ENCODE measurements at regions not wholly inside any gene's neighbourhood (a gene's known extent, or its start where the extent isn't known, plus 50 kb on each side); places are given as distances from the start of the nearest gene placed in this dataset.
"Not testable (repeated sequence)": the region's sequence is repeated elsewhere in the genome, so short reads cannot be mapped to it uniquely, and the experiment has no call there.

DNA sequence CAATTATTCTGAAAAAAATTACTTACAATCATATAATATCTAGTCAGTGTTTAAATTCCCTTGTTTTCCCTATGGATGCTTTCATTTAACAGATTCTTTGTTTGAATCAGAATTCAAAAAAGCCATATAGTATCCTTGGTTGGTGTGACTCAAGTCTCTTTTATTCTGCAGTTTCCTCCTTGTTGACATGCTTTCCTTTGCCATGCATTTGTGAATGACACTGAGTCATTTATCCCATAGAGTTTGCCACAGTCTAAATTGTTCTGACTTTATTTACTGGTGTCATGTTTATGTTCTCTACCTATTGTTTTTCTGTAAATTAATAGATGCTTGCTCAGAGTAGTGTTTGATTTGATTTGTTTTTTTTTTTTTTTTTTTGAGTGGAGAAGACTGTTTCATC, 893.8 kb upstream of the SLC10A2 start:
- DNase-seq, result no peak

DNA sequence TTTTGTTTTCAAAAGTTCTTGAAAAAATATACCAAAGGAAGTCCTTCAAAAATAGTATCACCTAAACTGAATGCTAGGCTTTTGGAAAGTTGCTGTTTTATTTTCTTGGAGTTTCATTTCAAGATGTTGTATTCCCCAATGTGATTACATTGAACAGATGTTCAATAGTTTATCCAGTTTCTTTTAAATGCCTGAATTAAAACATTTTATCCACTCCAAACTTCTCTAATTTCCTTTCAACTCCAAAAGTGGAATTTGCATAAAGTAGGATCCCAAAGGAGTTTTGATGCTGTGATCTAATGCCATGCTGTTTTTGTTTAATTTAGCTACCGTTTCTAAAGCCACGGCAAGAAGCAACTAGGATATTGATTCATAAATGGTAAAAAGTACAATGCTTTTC, 892.5 kb upstream of the SLC10A2 start:
- DNase-seq, result no peak

DNA sequence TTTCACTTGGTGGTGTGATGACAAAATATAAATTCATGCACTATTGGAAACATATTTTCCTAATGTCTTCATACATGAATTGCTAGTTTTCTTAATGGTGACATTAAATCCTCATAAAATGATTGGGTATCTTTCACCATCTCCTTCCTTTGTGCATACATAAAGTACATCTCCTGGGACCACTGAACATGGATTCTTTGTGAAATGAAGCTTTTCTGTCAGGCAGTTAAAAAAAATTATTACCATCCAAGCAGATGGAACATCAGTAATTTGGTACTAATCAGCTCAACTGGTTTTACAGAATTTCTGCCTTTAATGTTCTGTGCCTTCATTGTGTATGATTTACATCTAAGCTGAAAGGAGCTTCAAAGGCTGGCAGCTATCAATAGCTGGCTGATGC, 891.7 kb upstream of the SLC10A2 start:
- DNase-seq, result no peak

DNA sequence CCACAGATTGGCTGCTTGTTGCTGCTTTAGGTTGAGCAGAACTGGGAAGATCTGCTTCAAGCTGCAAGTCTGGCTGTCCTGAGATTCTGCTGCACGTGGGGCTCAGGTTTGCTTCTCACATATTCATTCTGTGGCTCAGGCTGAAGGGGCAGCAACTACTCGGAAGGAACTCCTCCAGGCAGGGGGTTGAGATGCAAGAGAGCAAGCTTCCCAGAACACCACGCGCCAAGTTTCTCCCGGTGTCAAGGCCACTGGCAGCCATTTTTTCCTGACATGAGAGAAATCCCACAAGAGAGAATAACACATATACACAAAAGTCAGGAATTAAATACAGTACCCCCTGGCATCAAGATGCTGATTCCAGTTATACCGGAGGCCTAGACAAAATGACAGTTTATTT, 887.6 kb upstream of the SLC10A2 start:
- DNase-seq, result no peak

DNA sequence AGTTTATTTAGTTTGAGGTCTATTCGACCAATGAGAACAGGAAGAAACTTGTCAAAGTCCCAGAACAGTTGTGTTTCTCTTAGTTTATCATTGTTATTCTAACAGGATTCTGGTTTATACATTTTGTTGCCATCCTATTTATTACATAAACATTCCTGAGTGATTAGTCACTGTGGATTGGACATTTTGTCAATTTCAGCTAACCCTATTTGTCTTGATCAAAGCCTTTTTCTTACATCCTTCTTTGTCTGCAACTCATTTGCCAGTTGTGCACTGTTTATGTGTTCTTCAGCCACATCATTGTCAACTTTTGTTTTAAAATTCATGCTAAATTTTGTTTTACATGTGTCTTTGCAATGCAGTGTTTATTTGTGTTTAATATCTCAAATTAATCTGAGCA, 886.0 kb upstream of the SLC10A2 start:
- DNase-seq, result no peak

DNA sequence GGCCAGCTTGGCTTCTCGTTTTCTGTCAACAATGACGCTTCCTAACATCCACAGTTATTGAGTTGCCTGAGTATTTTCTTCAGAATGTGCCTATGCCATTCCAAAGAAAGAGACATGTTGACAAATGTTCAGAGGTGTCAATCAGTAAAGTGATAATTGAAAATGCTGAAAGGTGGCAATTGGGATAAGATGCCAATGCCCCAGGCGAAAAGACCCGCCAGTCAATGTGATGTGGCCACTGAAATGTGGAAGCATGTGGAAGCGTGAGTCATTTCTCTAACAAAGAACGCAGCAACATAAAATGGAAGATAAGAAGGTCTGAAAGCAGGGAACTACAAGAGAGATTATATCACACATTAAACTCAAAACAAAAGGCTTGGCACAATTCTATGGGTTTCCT, 882.2 kb upstream of the SLC10A2 start:
- DNase-seq, result no peak

DNA sequence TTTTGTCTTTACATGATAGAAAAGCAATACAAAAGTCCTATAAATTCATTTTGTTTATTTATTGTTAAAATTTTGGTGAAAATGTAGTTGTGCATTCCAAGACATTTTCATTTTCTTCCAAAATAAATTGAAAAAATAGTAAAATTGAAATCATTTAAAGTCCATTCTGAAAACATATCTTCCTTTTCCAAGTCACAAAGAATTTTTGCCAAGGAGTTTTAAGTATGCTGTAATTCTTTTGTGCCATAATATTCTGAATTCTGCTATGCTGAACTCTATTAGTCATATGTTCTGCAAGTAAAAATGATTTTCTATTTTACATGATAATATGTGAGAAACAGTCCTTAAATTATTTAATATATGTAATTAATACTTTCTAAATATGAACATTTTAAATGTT, 879.6 kb upstream of the SLC10A2 start:
- no peak for DNase-seq

DNA sequence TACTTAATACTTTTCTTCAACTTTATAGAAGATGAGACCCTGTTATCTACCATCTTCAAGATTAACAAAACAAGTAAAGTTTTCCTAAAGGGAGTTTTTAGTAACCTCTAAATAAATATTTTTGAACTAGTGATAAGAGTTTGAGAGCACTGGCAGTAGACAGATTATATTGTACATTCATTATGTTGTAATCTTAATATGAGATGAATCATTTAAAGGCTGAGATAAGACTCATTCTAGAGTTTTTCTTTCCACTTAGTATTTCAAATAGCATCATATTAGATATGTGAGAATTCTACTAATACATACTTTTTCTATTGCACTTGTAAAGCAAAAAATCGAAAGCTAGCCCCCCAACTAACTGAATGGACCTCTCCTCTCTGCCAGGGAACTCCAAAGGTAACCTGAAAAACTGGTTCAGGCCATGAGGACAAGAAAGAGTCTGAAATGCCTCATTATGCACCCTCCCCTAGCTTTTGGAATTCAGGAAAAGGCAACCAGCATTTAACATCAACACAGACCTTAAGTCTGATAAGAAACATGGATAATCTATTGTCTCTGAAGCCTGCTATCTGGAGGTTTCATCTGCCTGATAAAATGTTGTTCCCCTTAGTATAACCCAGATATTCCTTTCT, 875.4 kb upstream of the SLC10A2 start:
- no peak for DNase-seq

DNA sequence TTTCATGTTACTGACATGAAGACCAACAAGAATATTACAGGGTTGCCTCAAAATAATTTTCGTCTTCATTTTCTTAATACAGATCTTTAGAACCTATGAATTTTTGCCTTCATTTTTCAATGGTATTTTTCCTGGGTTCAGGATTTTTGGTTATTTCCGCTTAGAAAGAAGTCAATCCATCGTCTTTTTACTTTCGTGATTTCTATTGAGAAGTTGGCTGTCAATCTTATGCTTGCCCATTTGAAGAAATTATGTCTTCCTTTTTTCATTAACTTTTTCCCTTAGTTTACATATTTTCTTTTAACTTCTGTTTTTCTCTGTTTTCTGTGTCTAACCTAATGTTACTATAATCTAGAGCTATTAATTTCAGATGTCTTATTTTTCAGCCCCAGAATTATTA, 868.9 kb upstream of the SLC10A2 start:
- DNase-seq, result no peak

DNA sequence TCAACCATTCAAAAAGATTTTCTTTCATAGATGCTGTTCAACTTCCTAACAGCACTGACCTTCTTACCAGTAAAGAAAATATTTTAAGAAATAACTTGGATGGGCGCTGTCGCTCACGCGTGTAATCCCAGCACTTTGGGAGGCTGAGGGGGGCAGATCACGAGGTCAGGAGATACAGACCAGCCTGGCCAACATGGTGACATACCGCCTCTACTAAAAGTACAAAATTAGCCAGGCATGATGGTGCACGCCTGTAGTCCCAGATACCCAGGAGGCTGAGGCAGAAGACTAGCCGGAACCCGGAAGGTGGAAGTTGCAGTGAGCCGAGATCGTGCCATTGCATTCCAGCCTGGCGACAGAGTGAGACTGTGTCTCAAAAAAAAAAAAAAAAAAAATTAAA, 865.7 kb upstream of the SLC10A2 start:
- no peak for DNase-seq

DNA sequence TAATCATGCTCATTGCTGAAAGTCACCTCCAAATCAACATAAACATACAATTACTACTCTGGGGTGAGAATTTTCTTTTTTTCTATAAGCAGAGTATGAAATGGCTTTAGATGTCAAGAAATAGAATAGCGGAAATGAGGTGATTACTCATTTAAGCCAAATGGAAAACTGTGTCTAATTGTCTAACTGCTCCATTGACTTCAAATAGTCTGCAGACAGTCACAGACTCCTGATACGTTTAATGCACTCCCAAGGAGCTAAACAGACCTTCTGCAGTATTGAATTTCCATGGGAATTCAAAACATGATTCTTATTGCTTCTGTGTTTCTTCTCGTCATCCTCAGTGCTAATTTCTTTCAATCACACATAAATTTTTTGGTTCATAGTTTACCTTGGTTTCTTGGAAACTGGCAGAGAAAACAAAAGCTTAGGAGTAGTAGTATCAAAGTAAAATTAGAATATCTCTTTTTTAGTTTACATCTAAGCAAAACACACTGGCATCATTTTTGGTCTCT, 865.2 kb upstream of the SLC10A2 start:
- DNase-seq, result no peak

DNA sequence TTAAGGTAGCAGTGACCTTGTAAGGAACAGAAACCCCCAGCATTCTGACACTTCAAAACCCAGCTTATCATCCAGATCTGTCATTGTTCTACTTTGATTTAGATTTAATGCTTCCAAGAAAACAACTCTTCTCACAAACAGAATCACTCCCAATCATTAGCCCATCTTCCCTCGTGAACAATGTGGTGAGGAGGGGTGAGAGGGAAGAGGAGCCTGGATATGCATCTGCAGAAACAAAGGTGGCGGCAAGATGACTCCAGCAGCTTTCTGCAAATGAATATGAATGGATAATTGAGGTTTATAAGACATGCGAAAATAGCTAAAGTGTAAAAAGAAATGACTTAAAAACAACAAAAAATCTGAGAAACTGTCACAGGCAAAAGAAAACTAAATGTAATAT, 859.9 kb upstream of the SLC10A2 start:
- DNase-seq, result no peak

DNA sequence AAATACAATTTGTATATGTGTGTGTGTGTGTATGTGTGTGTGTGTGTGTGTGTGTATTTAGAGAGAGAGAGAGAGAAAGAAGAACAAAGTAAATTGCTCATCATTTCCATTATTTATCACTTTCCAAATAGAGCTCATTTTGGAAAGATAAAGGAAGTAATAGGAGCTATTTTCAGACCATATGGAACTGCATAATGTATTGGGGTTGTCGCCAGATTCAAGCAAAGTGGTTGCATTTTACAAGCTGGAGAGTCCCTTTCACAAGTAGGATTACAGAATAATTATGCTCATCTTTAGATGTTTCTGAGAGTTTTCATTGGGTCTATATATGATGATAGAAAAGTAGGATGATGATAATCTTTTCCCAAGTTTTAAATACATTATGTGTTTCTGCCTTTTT, 842.7 kb upstream of the SLC10A2 start:
- DNase-seq, result no peak

DNA sequence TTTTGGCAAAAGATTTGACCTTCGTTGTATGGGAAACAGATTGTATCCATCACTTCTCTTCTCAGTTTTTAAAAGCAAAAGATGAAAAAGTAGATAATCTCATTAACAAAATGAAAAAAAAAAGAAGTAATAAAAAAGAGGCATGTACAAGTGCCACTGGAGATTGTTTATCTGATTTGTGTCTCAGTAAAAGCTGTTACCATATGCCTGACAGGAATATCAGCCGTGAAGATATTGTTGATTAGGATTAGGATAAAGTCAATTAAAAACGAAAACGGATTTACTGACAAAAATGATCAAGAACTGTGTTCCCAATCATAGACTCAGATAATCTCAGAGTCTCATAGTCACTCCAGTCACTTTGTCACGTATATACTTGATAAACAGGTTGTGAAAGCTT, 842.1 kb upstream of the SLC10A2 start:
- DNase-seq, result no peak

DNA sequence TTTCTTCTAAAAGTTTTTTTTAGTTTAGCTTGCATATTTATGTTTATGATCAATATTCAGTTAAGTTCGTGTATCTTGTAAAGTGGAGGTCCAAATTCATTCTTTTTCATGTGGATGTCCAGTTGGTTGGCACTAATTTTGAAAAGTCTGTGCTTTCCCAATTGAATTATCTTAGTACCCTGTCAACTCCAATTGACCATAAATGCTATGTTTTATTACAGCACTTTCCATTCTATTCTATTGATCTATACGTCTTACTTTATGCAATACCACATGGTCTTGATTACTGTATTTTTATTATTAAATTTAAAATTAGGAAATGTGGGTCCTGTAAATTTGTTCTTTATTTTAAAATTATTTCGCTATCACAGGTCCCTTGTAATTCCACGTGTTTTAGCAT, 837.6 kb upstream of the SLC10A2 start:
- no peak for DNase-seq

DNA sequence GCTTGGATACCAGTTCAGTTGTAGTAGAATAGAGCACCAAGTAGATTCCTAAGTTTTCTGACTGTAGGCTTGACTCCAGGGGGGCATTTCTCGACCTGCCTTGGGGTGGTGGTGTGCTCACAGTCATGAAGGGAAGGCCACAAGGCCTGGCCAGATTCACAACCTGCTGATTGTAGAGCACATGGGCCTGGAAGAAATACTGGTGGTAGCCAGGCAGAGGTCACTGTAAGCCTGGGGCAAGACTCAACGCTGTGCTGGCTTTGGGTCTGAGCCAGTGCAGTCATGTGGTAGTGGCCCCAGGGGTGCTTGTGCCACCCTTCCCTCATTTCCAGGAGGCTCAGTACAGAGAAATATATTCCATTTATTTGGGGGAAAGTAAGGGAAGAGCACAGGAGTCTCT, 832.3 kb upstream of the SLC10A2 start:
- DNase-seq, result no peak

DNA sequence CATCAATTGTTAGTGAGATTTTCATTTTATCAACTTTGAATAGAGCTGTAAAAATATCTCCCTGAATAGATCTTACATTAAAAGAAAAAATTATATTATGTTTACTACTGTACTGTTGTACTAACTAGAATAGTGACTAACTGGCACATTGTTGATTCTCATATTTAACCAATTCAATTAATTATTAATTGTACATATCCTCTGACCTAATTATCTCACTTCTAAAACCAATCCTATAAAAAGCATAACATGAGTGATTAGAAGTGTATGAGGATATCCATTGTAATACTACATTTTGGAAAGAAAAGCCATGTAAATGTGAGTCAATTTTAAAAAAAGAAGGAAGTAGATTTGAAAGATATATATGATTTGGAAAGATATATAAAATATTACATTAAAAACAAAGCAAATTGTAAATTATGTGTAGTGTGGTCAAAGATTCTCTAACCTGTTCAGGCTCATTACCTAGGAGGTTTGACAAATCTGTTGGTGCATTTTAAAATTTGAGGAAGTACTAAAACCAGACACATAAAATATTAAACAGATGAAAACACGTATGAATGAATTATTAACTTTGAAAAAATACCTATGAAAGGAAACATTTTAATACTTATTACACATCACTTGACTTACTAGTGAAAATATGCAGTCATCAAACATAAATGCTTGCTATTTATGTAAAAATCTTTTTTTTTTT, 829.8 kb upstream of the SLC10A2 start:
- DNase-seq, result no peak

DNA sequence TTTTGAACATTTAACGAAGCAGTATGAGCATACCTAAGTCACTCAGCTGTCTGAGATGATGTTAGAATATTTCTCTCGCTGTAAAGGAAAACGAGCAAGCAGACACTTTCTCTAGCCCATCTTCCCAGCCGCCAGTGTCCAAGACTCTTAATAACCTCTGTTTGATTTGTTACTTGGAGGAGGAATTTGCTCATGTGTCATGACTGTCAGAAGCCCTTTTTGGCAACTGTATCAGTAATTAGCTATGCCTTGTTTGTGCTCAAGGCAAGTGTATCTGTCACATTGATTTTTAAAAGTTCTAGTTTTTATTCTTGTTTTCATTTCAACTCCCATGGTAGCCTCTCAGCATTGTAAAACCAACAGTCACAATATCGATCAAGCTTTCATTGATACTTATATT, 828.4 kb upstream of the SLC10A2 start:
- no peak for DNase-seq

DNA sequence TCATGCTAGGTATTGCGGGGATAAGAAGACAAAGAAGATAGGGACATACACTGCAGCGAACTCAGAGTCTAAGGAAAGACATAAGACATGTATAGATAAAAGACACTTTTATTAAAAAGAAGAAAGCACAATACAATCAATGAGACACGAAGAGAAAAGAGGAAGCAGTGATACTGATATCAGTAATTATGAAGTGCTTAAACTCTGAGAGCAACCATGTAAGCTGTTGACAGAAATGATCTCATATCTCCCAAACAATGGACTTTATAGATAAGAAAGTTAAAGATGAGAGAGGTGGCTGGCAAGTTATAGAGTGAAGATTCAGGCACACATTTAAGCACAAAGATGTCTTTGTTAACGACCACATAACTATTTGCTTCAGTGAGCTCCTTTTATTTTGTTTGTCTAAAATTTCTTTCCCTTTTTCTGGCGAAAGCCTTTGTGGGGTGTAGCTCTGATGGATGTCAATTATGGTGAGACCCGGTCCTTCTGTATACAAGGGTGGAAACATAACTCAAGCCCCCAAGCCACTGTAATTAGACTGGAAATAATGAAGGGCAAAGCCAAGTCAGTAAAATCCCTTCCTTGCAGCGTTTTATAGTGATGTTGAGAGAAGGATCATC, 818.0 kb upstream of the SLC10A2 start:
- DNase-seq, result no peak

DNA sequence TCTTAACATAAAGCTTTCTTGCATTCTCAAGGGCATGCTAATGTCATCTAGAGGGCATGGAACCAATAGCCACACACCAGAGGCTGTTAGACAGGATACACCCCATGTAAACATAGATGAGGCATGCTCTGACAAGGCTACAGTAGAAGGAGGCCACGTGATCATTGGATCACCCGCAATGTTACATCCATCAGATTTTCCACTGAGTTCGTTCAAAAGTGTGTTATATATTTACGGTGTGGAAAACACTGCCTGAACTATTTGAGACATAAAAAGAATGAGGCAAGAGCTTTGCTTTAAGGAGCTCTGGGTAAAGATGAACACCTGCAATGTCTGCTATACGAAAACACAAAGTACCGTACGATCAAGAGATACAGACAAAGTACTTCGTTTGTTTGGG, 817.5 kb upstream of the SLC10A2 start:
- DNase-seq, result no peak

DNA sequence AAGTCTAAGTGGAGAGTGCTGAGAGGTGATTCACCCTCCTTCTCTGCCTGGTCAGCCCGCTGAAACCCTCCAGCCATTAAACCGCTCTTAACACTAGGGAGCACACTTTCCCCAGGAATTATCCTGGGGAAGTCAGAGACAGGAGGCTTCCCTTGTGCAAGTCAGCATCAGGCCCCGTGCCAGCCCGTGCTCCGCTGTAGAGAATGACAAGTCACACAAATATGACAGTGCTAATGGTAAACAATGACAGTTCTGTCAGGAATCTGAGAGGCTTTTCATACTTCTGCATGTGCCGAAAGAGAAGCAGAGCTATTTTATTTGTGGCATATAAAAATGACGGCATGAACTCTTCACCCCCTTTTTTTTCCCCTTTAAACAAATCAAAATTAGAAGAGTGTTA, 816.9 kb upstream of the SLC10A2 start:
- no peak for DNase-seq

DNA sequence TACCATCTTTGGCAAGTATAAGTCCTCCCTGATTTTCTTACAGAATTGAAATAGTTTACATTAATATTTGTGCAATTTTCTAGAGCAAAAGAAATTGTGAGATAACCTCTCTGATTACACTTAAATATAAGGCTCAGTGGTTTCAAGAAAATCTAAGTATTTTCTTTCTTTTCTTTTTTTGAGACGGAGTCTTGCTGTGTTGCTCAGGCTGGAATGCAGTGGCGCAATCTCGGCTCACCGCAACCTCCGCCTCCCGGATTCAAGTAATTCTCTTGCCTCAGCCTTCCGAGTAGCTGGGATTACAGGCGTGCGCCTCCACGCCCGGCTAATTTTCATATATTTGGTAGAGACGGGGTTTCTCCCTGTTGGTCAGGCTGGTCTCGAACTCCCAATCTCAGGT, 813.9 kb upstream of the SLC10A2 start:
- DNase-seq, result not testable (repeated sequence)

DNA sequence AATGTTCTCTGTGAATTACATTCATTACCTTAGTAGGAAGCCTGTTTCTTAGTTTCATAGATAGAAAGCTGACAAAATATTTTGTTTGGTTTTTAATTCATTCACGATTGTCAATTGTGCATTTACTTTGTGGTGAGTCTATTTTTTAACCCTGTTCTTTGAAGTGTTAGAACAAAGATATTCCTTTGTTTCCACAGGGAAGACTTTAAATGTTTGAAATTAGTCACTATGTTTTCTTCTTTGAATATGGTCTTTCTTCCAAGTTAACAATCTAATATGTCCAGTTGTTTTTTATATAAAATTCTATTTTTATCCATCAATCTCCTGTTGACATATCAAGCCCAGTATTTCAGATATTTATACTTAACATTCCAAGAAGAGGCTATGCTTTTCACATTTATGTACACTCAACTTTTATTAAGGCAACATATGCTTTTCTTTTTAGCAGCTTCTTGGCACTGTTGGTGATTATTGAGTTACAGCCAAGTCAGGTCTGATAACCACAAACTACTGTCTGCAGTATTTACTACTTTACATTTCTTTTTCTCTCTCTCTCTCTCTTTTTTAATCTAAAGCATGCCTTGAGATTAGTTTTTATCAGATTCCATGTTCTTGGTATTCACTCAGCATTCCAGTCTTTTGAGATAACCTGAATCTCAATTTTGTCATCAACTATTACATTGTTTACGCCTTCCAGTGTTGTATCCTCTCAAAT, 812.8 kb upstream of the SLC10A2 start:
- no peak for DNase-seq

DNA sequence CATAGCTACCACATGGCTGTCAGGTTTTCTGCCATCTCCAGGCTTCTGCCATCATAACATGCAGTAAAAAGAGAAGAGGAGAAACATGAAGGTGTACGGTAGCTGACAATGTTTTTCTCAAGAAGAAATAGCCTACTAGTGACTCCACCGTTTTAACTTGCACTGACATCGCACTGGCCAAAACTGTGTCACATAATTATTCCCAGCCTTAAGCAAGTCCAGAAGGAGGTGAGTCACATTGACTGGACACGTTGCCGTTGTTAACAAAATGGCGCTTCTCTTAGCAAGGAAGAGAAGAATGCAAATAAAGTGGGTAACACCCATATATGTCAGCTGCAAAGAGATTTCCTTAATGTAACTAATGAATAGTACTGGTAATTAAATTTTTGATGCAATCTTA, 810.4 kb upstream of the SLC10A2 start:
- no peak for DNase-seq
